GM21786 (cell line): ENCODE measurements at regions not wholly inside any gene's neighbourhood (a gene's known extent, or its start where the extent isn't known, plus 50 kb on each side); places are given as distances from the start of the nearest gene placed in this dataset.
A peak's percentile ranks its signal among the peaks of the same experiment; 100 is the strongest.

Experiments used
- ATAC-seq: cut with Tn5 transposase; IDR thresholded peaks from one replicate; pipeline ENCODE4 v1.9.1; 2021; ENCODE audit not compliant: unreplicated experiment

- ATAC-seq, result no peak
These were observed 90.0 kb upstream of the CDKN3 start for GRCh38 chr14:54306806-54307205.

- ATAC-seq, result no peak
These were observed 87.2 kb upstream of the CDKN3 start for GRCh38 chr14:54309615-54310014.

- ATAC-seq, result no peak
These were observed 86.5 kb upstream of the CDKN3 start for GRCh38 chr14:54310151-54310850.

- no peak for ATAC-seq
These were observed 86.0 kb upstream of the CDKN3 start for GRCh38 chr14:54310851-54311228.

GRCh38 chr14:54312166-54312801 is 84.5 kb upstream of the CDKN3 start:
- ATAC-seq, result no peak

- no peak for ATAC-seq
These were observed 82.3 kb upstream of the CDKN3 start for GRCh38 chr14:54314365-54315104.

GRCh38 chr14:54316652-54317051 is 80.2 kb upstream of the CDKN3 start:
- no peak for ATAC-seq

- no peak for ATAC-seq
These were observed 79.4 kb upstream of the CDKN3 start for GRCh38 chr14:54317391-54317790.

GRCh38 chr14:54322246-54322645 is 74.6 kb upstream of the CDKN3 start:
- ATAC-seq, result no peak

GRCh38 chr14:54322701-54323337 is 74.0 kb upstream of the CDKN3 start:
- ATAC-seq, result no peak

GRCh38 chr14:54325766-54326165 is 71.0 kb upstream of the CDKN3 start:
- no peak for ATAC-seq

GRCh38 chr14:54329082-54329695 is 67.6 kb upstream of the CDKN3 start:
- peak; percentile 58 for ATAC-seq

- ATAC-seq, result no peak
These were observed 65.9 kb upstream of the CDKN3 start for GRCh38 chr14:54330876-54331275.

GRCh38 chr14:54331516-54331915 is 65.3 kb upstream of the CDKN3 start:
- no peak for ATAC-seq

GRCh38 chr14:54332490-54332889 is 64.3 kb upstream of the CDKN3 start:
- no peak for ATAC-seq

- no peak for ATAC-seq
These were observed 63.3 kb upstream of the CDKN3 start for GRCh38 chr14:54333511-54333910.

- no peak for ATAC-seq
These were observed 61.1 kb upstream of the CDKN3 start for GRCh38 chr14:54335569-54336155.

GRCh38 chr14:54337314-54337713 is 59.5 kb upstream of the CDKN3 start:
- no peak for ATAC-seq

GRCh38 chr14:54338696-54339317 is 58.0 kb upstream of the CDKN3 start:
- ATAC-seq, result no peak

GRCh38 chr14:54339771-54340170 is 57.0 kb upstream of the CDKN3 start:
- ATAC-seq, result no peak
